Keratinocyte (primary cell): ENCODE measurements at regions not wholly inside any gene's neighbourhood (a gene's known extent, or its start where the extent isn't known, plus 50 kb on each side); places are given as distances from the start of the nearest gene placed in this dataset.

Experiments used
- CTCF ChIP-seq, 3 experiments: IDR thresholded peaks in 1 of 3; conservative IDR thresholded peaks in 1 of 3; optimal IDR thresholded peaks in 1 of 3; 2 replicates in 2 of 3; 3 replicates in 1 of 3; pipeline versions ENCODE3 to v1.5.1; 2011; ENCODE audit warnings: low read length in 3 of 3, mild to moderate bottlenecking in 3 of 3, moderate library complexity in 2 of 3, control low read depth in 1 of 3, inconsistent platforms in 1 of 3; ENCODE audit not compliant: insufficient read depth in 2 of 3; ENCODE audit errors: extremely low read depth in 1 of 3
- EZH2 ChIP-seq: IDR thresholded peaks from one replicate; pipeline ENCODE4 v1.6.1; 2012; ENCODE audit warnings: inconsistent platforms, mild to moderate bottlenecking, low read length, moderate library complexity

DNA sequence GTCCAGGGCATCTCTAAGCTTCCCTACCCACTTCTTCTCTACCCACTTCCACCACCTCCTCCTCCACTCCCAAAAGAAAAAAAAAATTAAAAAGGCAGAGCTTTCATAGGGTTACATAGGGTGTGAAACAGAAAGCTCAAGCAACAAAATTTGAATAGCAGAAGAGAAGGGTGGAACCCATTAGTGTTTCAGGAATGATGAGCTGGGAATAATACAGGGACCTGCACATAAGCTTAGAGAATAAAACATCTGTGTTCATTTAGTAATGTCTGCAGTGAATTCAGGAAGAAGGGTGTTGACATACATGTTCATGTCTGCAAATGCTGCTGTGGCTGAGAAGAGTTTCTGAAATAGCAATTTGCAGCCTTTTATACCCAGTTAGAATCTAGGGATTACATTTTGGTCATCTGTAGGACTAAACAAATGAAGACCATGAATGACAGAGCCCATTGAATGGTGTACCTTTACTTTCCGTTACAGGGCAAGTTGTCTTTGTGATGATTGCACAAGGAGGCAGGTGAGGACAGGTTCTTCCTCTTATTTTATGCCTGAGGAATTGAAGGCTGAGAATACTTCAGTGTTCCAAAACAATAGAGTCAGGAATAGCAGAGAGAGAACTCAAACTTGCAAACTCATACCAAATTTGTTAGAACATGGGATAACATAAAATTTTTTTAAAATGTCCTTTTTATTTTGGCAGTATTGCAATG, 975.1 kb downstream of the TFAP2A start:
- no peak for TF ChIP-seq EZH2
- no peak for TF ChIP-seq CTCF (optimal IDR thresholded peaks at IDR 0.05 in 1 of 3, IDR thresholded peaks at IDR 0.05 in 1 of 3, conservative IDR thresholded peaks at IDR 0.05 in 1 of 3; ENCODE audit: extremely low read depth in 1 of 3, insufficient read depth in 2 of 3, low read length in 3 of 3)
